K562 (cell line): ENCODE measurements at regions not wholly inside any gene's neighbourhood (a gene's known extent, or its start where the extent isn't known, plus 50 kb on each side); places are given as distances from the start of the nearest gene placed in this dataset.

Experiments used
- ATAC-seq: fragments of 200-7000 bp; cut with Tn5 transposase; 3 replicates; pipeline ENCODE4 v1.9.1; 2020; ENCODE audit warnings: moderate library complexity
- BruUV-seq: library from RNA; stranded (reverse); fragments of 400-500 nt; replicated peaks from 2 replicates; lab custom pipeline; 2021; lab: Mats Ljungman, UMichigan
- CTCF ChIA-PET: fragments of 300-600 bp; formaldehyde crosslinking; extraction: SDS; loops from one replicate; lab custom pipeline; 2021; ENCODE audit warnings: low intra/inter-chr PET ratio; lab: Yijun Ruan, JAX
- POLR2A ChIA-PET: fragments of 300-600, 350-650 bp; sonication (Branson Sonifier 250); formaldehyde crosslinking; extraction: SDS; loops from one replicate; lab custom pipeline; 2021; ENCODE audit warnings: antibody characterized with exemption, inconsistent platforms; lab: Yijun Ruan, JAX
- DNase-seq, 4 experiments: peaks; one replicate each; pipeline versions ENCODE4 v3.0.0 to v3.0.0-alpha.2; 2011 to 2018; ENCODE audit warnings: low spot score in 3 of 4, mixed read lengths in 3 of 4; ENCODE audit errors: extremely low read depth in 1 of 4
- FAIRE-seq: peaks from 2 replicates; lab custom pipeline; 2011; peaks lifted over from hg19 to GRCh38; lab: Jason Lieb, UNC
- H2AFZ ChIP-seq: 2 replicates; pipeline ENCODE4 v1.6.0; 2011; ENCODE audit warnings: low read depth, low read length, control low read depth, inconsistent platforms
- H3K27ac ChIP-seq: fragments of 200-600 bp; 3 replicates; pipeline ENCODE4 v1.8.0; 2011; ENCODE audit warnings: low read depth, mild to moderate bottlenecking, control low read depth, inconsistent platforms, low read length, moderate library complexity, mixed read lengths; ENCODE audit errors: extremely low read depth
- H3K27me3 ChIP-seq, 2 experiments: fragments of 300-600 bp in 1 of 2; 2 replicates in 1 of 2; 3 replicates in 1 of 2; pipeline versions ENCODE4 v1.6.0 to v1.8.0; 2011; ENCODE audit warnings: inconsistent platforms in 2 of 2, low read length in 2 of 2, mild to moderate bottlenecking in 1 of 2, mixed read lengths in 1 of 2, moderate library complexity in 1 of 2; ENCODE audit not compliant: control insufficient read depth in 2 of 2, insufficient read depth in 2 of 2
- H3K36me3 ChIP-seq: fragments of 300-600 bp; 3 replicates; pipeline ENCODE4 v1.8.0; 2011; ENCODE audit warnings: mild to moderate bottlenecking, low read length, inconsistent platforms; ENCODE audit not compliant: control insufficient read depth, insufficient read depth
- H3K4me1 ChIP-seq, 2 experiments: fragments of 200-600 bp in 1 of 2; replicated peaks in 1 of 2; 2 replicates in 1 of 2; 3 replicates in 1 of 2; pipeline versions ENCODE4 v1.5.1 to v1.8.0; 2011; ENCODE audit warnings: inconsistent platforms in 2 of 2, low read length in 2 of 2, mild to moderate bottlenecking in 1 of 2, mixed read lengths in 1 of 2, moderate library complexity in 1 of 2; ENCODE audit not compliant: control insufficient read depth in 2 of 2, insufficient read depth in 2 of 2
- H3K4me2 ChIP-seq: 2 replicates; pipeline ENCODE4 v1.6.1; 2011; ENCODE audit warnings: low read length, control low read depth, inconsistent platforms, mixed read lengths; ENCODE audit not compliant: insufficient read depth
- H3K4me3 ChIP-seq: fragments of 200-600 bp; sonication (generic), shearing (Covaris generic); 2 replicates; pipeline ENCODE4 v1.5.1; 2016; ENCODE audit warnings: control low read depth, inconsistent platforms
- H3K79me2 ChIP-seq: fragments of 200-600 bp; 3 replicates; pipeline ENCODE4 v1.8.0; 2011; ENCODE audit warnings: low read length, inconsistent platforms; ENCODE audit not compliant: control insufficient read depth, insufficient read depth
- H3K9ac ChIP-seq, 2 experiments: 2 replicates each; pipeline versions ENCODE4 v1.6.0 to v1.6.1; 2011; ENCODE audit warnings: low read depth in 2 of 2, low read length in 2 of 2, control low read depth in 1 of 2, inconsistent platforms in 1 of 2, mild to moderate bottlenecking in 1 of 2, mixed read lengths in 1 of 2; ENCODE audit not compliant: insufficient read depth in 1 of 2
- H3K9me1 ChIP-seq: one replicate; pipeline ENCODE4 v1.6.0; 2011; ENCODE audit warnings: inconsistent platforms, mild to moderate bottlenecking, low read length, moderate library complexity; ENCODE audit not compliant: control insufficient read depth, insufficient read depth
- H3K9me3 ChIP-seq: replicated peaks from 2 replicates; pipeline ENCODE4 v1.5.1; 2011; ENCODE audit warnings: low read depth, low read length, inconsistent platforms; ENCODE audit not compliant: control insufficient read depth, insufficient read depth
- H4K20me1 ChIP-seq: replicated peaks from 2 replicates; pipeline ENCODE4 v1.6.1; 2011; ENCODE audit warnings: low read length, inconsistent platforms, mixed read lengths; ENCODE audit not compliant: control insufficient read depth, insufficient read depth
- CBX1 ChIP-seq: sonication (generic); IDR thresholded peaks from 2 replicates; pipeline ENCODE4 v1.6.1; 2016; ENCODE audit warnings: antibody characterized with exemption, low read depth, mild to moderate bottlenecking
- HNRNPLL ChIP-seq: fragments of 200-400 bp; formaldehyde crosslinking; IDR thresholded peaks from 2 replicates; pipeline ENCODE4 v1.6.1; 2017; ENCODE audit warnings: low read length, low read depth, mild to moderate bottlenecking; ENCODE audit not compliant: poor library complexity, severe bottlenecking
- KLF10 ChIP-seq: fragments of 250-450 bp; sonication (Bioruptor Pico); IDR thresholded peaks from 2 replicates; pipeline ENCODE4 v1.6.1; 2021; ENCODE audit warnings: matching md5 sums
- MXI1 ChIP-seq: IDR thresholded peaks from 2 replicates; pipeline ENCODE4 v1.6.1; 2011; ENCODE audit warnings: low read depth, mild to moderate bottlenecking, improper control_type of control experiment, low read length
- PHTF2 ChIP-seq: fragments of 250-450 bp; sonication (Bioruptor Pico); IDR thresholded peaks from 2 replicates; pipeline ENCODE4 v1.5.0; 2021; ENCODE audit warnings: mild to moderate bottlenecking
- ZNF586 ChIP-seq: fragments of 450-650 bp; formaldehyde crosslinking; conservative IDR thresholded peaks from 2 replicates; pipeline ENCODE4 v1.4.0; 2020; ENCODE audit warnings: mild to moderate bottlenecking, moderate library complexity
- WGBS: fragments of 100-300 bp; shearing (Covaris generic); methylation state at CpG from one replicate; pipeline ENCODE4 v1.1.6; 2016; ENCODE audit warnings: low coverage, mixed read lengths; ENCODE audit not compliant: insufficient coverage; ENCODE audit errors: missing lambda C conversion rate; 5-methylcytosine and 5-hydroxymethylcytosine counted together
- in situ Hi-C: fragments of 300-500 bp; cut with MboI; formaldehyde crosslinking; loops from 4 replicates; pipeline ENCODE4 v1.15.0; 2018; ENCODE audit warnings: inconsistent platforms, mixed read lengths
- intact Hi-C: fragments of 100-400 bp; cut with micrococcal nuclease; formaldehyde crosslinking; loops from 2 replicates; pipeline ENCODE4 v1.14.2; 2022
- TF ChIP-seq, protein P1 (sequence below): fragments of 450-650 bp; IDR thresholded peaks from 2 replicates; pipeline ENCODE4 v1.6.1; 2018; ENCODE audit warnings: mild to moderate bottlenecking, low read depth; ENCODE audit not compliant: partially characterized antibody
- TF ChIP-seq, protein P2 (sequence below): fragments of 450-650 bp; formaldehyde crosslinking; conservative IDR thresholded peaks from 2 replicates; pipeline ENCODE4 v1.4.0; 2022; ENCODE audit warnings: mild to moderate bottlenecking, missing genetic modification characterization
- TF ChIP-seq, protein P3 (sequence below): fragments of 450-650 bp; IDR thresholded peaks from 2 replicates; pipeline ENCODE4 v1.6.1; 2018; ENCODE audit not compliant: partially characterized antibody
- TF ChIP-seq, protein P4 (sequence below): fragments of 250-450 bp; sonication (Bioruptor Pico); IDR thresholded peaks from 2 replicates; pipeline ENCODE4 v1.4.0; 2020; ENCODE audit warnings: borderline replicate concordance

DNA sequence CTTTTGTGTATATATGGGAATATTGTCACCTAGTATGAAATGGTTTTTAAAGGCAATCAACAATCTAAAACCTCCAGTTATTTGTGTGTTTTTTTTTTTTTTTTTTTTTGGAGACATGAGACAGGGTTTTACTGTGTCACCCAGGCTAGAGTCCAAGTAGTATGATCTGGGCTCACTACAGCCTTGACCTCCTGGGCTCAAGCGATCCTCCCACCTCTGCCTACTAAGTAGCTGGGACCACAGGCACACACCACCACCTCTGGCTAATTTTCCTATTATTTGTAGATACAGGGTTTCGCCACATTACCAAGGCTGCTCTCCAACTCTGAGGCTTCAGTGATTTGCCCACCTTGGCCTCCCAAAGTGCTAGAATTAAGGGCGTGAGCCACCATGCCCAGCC, 349.9 kb downstream of the UTRN start:
- Histone ChIP-seq H3K4me3 (no peak overlapping the region), H3K9ac (no peak overlapping the region), H3K36me3 (no peaks in the 10 kb centered on the region), H2AFZ (no peak overlapping the region), H4K20me1 (no peaks in the 10 kb centered on the region), H3K4me2 (no peak overlapping the region), H3K27me3 (no peaks in the 10 kb centered on the region), H3K79me2 (no peaks in the 10 kb centered on the region), H3K27ac (no peak overlapping the region), H3K4me1 (no peaks in the 10 kb centered on the region), H3K9me3 (no peaks in the 10 kb centered on the region), H3K9me1 (no peaks in the 10 kb centered on the region)
- in situ Hi-C loops, result no loop called here
- no peak for DNase-seq
- ATAC-seq, result no peak
- TF ChIP-seq MXI1 (no peak), KLF10 (no peak), CBX1 (no peak), PHTF2 (no peak), HNRNPLL (no peak), ZNF586 (no peak)
- TF ChIP-seq, protein P1, sequence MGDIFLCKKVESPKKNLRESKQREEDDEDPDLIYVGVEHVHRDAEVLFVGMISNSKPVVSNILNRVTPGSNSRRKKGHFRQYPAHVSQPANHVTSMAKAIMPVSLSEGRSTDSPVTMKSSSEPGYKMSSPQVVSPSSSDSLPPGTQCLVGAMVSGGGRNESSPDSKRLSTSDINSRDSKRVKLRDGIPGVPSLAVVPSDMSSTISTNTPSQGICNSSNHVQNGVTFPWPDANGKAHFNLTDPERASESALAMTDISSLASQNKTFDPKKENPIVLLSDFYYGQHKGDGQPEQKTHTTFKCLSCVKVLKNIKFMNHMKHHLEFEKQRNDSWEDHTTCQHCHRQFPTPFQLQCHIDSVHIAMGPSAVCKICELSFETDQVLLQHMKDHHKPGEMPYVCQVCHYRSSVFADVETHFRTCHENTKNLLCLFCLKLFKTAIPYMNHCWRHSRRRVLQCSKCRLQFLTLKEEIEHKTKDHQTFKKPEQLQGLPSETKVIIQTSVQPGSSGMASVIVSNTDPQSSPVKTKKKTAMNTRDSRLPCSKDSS, result no peak
- TF ChIP-seq, protein P2, sequence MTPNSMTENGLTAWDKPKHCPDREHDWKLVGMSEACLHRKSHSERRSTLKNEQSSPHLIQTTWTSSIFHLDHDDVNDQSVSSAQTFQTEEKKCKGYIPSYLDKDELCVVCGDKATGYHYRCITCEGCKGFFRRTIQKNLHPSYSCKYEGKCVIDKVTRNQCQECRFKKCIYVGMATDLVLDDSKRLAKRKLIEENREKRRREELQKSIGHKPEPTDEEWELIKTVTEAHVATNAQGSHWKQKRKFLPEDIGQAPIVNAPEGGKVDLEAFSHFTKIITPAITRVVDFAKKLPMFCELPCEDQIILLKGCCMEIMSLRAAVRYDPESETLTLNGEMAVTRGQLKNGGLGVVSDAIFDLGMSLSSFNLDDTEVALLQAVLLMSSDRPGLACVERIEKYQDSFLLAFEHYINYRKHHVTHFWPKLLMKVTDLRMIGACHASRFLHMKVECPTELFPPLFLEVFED (CRISPR knock-in tag), result no peak
- TF ChIP-seq, protein P3, sequence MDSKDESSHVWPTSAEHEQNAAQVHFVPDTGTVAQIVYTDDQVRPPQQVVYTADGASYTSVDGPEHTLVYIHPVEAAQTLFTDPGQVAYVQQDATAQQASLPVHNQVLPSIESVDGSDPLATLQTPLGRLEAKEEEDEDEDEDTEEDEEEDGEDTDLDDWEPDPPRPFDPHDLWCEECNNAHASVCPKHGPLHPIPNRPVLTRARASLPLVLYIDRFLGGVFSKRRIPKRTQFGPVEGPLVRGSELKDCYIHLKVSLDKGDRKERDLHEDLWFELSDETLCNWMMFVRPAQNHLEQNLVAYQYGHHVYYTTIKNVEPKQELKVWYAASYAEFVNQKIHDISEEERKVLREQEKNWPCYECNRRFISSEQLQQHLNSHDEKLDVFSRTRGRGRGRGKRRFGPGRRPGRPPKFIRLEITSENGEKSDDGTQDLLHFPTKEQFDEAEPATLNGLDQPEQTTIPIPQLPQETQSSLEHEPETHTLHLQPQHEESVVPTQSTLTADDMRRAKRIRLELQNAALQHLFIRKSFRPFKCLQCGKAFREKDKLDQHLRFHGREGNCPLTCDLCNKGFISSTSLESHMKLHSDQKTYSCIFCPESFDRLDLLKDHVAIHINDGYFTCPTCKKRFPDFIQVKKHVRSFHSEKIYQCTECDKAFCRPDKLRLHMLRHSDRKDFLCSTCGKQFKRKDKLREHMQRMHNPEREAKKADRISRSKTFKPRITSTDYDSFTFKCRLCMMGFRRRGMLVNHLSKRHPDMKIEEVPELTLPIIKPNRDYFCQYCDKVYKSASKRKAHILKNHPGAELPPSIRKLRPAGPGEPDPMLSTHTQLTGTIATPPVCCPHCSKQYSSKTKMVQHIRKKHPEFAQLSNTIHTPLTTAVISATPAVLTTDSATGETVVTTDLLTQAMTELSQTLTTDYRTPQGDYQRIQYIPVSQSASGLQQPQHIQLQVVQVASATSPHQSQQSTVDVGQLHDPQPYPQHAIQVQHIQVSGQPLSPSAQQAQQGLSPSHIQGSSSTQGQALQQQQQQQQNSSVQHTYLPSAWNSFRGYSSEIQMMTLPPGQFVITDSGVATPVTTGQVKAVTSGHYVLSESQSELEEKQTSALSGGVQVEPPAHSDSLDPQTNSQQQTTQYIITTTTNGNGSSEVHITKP, result no peak
- TF ChIP-seq, protein P4, sequence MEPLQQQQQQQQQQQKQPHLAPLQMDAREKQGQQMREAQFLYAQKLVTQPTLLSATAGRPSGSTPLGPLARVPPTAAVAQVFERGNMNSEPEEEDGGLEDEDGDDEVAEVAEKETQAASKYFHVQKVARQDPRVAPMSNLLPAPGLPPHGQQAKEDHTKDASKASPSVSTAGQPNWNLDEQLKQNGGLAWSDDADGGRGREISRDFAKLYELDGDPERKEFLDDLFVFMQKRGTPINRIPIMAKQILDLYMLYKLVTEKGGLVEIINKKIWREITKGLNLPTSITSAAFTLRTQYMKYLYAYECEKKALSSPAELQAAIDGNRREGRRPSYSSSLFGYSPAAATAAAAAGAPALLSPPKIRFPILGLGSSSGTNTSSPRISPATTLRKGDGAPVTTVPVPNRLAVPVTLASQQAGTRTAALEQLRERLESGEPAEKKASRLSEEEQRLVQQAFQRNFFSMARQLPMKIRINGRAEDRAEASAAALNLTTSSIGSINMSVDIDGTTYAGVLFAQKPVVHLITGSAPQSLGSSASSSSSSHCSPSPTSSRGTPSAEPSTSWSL (CRISPR knock-in tag), result no peak
- WGBS, result 47% methylated on average over 3 of the region's 3 CpGs
- FAIRE-seq, result no peak
- BruUV-seq, result no TSS peak
- intact Hi-C loops, result no loop called here
- ChIA-PET POLR2A (no interaction called here), CTCF (no interaction called here)
